ENCODE measurements at regions not wholly inside any gene's neighbourhood (a gene's known extent, or its start where the extent isn't known, plus 50 kb on each side); places are given as distances from the start of the nearest gene placed in this dataset.

DNA sequence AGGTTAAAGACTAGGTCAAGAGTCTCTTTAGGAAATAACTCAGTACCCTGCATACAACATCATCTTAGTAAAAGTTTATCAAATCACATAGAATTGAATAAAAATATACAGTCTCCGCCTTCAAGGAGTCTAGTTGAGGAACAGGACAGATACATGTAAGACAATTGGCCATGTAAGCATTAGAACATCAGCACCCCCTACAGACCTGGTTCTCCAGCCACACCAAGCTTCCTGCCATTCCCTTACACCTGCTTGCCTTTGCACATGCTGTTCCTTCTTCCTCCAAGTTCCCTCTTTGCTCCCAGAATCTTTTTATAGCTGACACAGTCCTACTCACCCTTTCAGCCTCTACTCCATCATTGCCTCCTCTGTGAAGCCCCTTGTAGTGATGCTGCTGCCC is 187.8 kb upstream of the LRFN2 start:
- TF ChIP-seq POLR2AphosphoS5 (IDR thresholded peaks at IDR 0.05; ENCODE audit: low read depth, low read length): no peak
- TF ChIP-seq, protein P1, sequence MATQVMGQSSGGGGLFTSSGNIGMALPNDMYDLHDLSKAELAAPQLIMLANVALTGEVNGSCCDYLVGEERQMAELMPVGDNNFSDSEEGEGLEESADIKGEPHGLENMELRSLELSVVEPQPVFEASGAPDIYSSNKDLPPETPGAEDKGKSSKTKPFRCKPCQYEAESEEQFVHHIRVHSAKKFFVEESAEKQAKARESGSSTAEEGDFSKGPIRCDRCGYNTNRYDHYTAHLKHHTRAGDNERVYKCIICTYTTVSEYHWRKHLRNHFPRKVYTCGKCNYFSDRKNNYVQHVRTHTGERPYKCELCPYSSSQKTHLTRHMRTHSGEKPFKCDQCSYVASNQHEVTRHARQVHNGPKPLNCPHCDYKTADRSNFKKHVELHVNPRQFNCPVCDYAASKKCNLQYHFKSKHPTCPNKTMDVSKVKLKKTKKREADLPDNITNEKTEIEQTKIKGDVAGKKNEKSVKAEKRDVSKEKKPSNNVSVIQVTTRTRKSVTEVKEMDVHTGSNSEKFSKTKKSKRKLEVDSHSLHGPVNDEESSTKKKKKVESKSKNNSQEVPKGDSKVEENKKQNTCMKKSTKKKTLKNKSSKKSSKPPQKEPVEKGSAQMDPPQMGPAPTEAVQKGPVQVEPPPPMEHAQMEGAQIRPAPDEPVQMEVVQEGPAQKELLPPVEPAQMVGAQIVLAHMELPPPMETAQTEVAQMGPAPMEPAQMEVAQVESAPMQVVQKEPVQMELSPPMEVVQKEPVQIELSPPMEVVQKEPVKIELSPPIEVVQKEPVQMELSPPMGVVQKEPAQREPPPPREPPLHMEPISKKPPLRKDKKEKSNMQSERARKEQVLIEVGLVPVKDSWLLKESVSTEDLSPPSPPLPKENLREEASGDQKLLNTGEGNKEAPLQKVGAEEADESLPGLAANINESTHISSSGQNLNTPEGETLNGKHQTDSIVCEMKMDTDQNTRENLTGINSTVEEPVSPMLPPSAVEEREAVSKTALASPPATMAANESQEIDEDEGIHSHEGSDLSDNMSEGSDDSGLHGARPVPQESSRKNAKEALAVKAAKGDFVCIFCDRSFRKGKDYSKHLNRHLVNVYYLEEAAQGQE (IDR thresholded peaks at IDR 0.05; ENCODE audit: insufficient read depth in 1 of 2, low read depth in 2 of 2, low read length in 2 of 2): no peak

Measured in PFSK-1 (cell line).